ENCODE measurements at regions not wholly inside any gene's neighbourhood (a gene's known extent, or its start where the extent isn't known, plus 50 kb on each side); places are given as distances from the start of the nearest gene placed in this dataset.

- TF ChIP-seq CTCF (IDR thresholded peaks at IDR 0.05; ENCODE audit: poor library complexity, severe bottlenecking) = no peak
- TF ChIP-seq EZH2 (IDR thresholded peaks at IDR 0.05; ENCODE audit: borderline replicate concordance, insufficient read depth, low read length, poor library complexity, severe bottlenecking) = no peak
Measured at GRCh38 chr1:201640624-201641023, 101.7 kb downstream of the NAV1 start.
